ENCODE measurements at regions not wholly inside any gene's neighbourhood (a gene's known extent, or its start where the extent isn't known, plus 50 kb on each side); places are given as distances from the start of the nearest gene placed in this dataset.
A peak's percentile ranks its signal among the peaks of the same experiment; 100 is the strongest.

GRCh38 chr2:152950126-152950525, 231.7 kb downstream of the ARL6IP6 start:
- Histone ChIP-seq H3K36me3 (ENCODE audit: control insufficient read depth, insufficient read depth, low read length) (no peaks in the 10 kb centered on the region), H3K27me3 (ENCODE audit: control insufficient read depth, insufficient read depth, low read length) (no peaks in the 10 kb centered on the region), H3K4me3 (ENCODE audit: low read depth, low read length) (no peak overlapping the region)
- TF ChIP-seq CTCF (IDR thresholded peaks at IDR 0.05; ENCODE audit: insufficient read depth, low read length, poor library complexity, severe bottlenecking): no peak
- peak; percentile 1 for DNase-seq (ENCODE audit: low read depth)

- Histone ChIP-seq H3K36me3 (ENCODE audit: control insufficient read depth, insufficient read depth, low read length) (no peaks in the 10 kb centered on the region), H3K27me3 (ENCODE audit: control insufficient read depth, insufficient read depth, low read length) (no peaks in the 10 kb centered on the region), H3K4me3 (ENCODE audit: low read depth, low read length) (no peak overlapping the region)
- no peak for TF ChIP-seq CTCF (IDR thresholded peaks at IDR 0.05; ENCODE audit: insufficient read depth, low read length, poor library complexity, severe bottlenecking)
- no peak for DNase-seq (ENCODE audit: low read depth)
Measured at GRCh38 chr2:152944099-152944498, 225.7 kb downstream of the ARL6IP6 start.

DNA sequence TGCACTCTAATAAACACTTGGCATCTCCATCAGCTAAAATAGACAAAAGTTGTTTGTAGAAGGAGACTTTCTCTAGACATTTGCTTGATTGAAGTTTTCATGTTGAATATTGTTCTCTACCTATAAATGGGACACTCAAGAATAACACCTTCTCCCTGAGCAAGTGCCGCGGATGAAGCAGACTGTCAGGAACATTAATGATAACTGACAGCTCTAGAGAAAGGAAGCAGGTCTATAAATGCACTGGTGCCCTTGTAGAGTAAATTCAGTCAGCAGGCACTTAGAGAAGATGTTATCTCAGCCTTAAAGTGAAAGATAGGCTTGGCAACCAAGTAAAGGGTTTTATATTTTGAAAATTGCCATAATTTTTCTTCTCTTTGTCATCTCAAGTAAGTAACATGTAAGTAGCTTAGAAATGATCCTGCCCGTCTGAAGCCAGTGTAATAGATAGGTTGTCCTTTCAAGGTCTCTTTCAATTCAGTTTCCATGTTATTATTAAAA, 224.6 kb downstream of the ARL6IP6 start:
- no peaks in the 10 kb centered on the region for H3K36me3 ChIP-seq (ENCODE audit: control insufficient read depth, insufficient read depth, low read length)
- TF ChIP-seq CTCF (IDR thresholded peaks at IDR 0.05; ENCODE audit: insufficient read depth, low read length, poor library complexity, severe bottlenecking): no peak
- no peak overlapping the region for H3K4me3 ChIP-seq (ENCODE audit: low read depth, low read length)
- no peak for DNase-seq (ENCODE audit: low read depth)
- H3K27me3 ChIP-seq (ENCODE audit: control insufficient read depth, insufficient read depth, low read length): no peaks in the 10 kb centered on the region

- no peaks in the 10 kb centered on the region for H3K27me3 ChIP-seq (ENCODE audit: control insufficient read depth, insufficient read depth, low read length)
- no peaks in the 10 kb centered on the region for H3K36me3 ChIP-seq (ENCODE audit: control insufficient read depth, insufficient read depth, low read length)
- H3K4me3 ChIP-seq (ENCODE audit: low read depth, low read length): no peak overlapping the region
- no peak for DNase-seq (ENCODE audit: low read depth)
- TF ChIP-seq CTCF (IDR thresholded peaks at IDR 0.05; ENCODE audit: insufficient read depth, low read length, poor library complexity, severe bottlenecking): no peak
Measured at GRCh38 chr2:152930501-152930900, 212.1 kb downstream of the ARL6IP6 start.

GRCh38 chr2:152929628-152930027, 211.2 kb downstream of the ARL6IP6 start:
- Histone ChIP-seq H3K36me3 (ENCODE audit: control insufficient read depth, insufficient read depth, low read length) (no peaks in the 10 kb centered on the region), H3K27me3 (ENCODE audit: control insufficient read depth, insufficient read depth, low read length) (no peaks in the 10 kb centered on the region), H3K4me3 (ENCODE audit: low read depth, low read length) (no peak overlapping the region)
- TF ChIP-seq CTCF (IDR thresholded peaks at IDR 0.05; ENCODE audit: insufficient read depth, low read length, poor library complexity, severe bottlenecking): no peak
- DNase-seq (ENCODE audit: low read depth): no peak

Data from kidney epithelial cell (primary cell).